IMR-90 (cell line): ENCODE measurements at regions not wholly inside any gene's neighbourhood (a gene's known extent, or its start where the extent isn't known, plus 50 kb on each side); places are given as distances from the start of the nearest gene placed in this dataset.
"Not testable (repeated sequence)": the region's sequence is repeated elsewhere in the genome, so short reads cannot be mapped to it uniquely, and the experiment has no call there.

Source experiments
- BHLHE40 ChIP-seq: fragments of 150-350 bp; IDR thresholded peaks from 2 replicates; pipeline ENCODE4 v1.6.1; 2016; ENCODE audit warnings: mild to moderate bottlenecking, low read depth, low read length
- CEBPB ChIP-seq: IDR thresholded peaks from 2 replicates; pipeline ENCODE4 v1.6.1; 2012; ENCODE audit warnings: low read depth, low read length, improper control_type of control experiment
- CTCF ChIP-seq: conservative IDR thresholded peaks from 2 replicates; pipeline ENCODE4 v1.5.1; 2012; ENCODE audit warnings: mild to moderate bottlenecking, low read depth, low read length, improper control_type of control experiment
- FOS ChIP-seq: fragments of 150-350 bp; IDR thresholded peaks from 2 replicates; pipeline ENCODE4 v1.6.1; 2016; ENCODE audit warnings: low read depth, low read length
- MAZ ChIP-seq: IDR thresholded peaks from 2 replicates; pipeline ENCODE4 v1.6.1; 2012; ENCODE audit warnings: low read depth, mild to moderate bottlenecking, low read length, improper control_type of control experiment, moderate library complexity, borderline replicate concordance
- MXI1 ChIP-seq: IDR thresholded peaks from 2 replicates; pipeline ENCODE4 v1.6.1; 2012; ENCODE audit warnings: low read depth, mild to moderate bottlenecking, low read length, moderate library complexity, borderline replicate concordance
- POLR2A ChIP-seq: IDR thresholded peaks from 2 replicates; pipeline ENCODE4 v1.6.1; 2012; ENCODE audit warnings: mild to moderate bottlenecking, low read depth, low read length
- RAD21 ChIP-seq: IDR thresholded peaks from 2 replicates; pipeline ENCODE4 v1.6.1; 2012; ENCODE audit warnings: low read length, improper control_type of control experiment
- RCOR1 ChIP-seq: IDR thresholded peaks from 2 replicates; pipeline ENCODE4 v1.6.1; 2012; ENCODE audit warnings: mild to moderate bottlenecking, low read length, improper control_type of control experiment; ENCODE audit not compliant: insufficient replicate concordance
- RFX5 ChIP-seq: IDR thresholded peaks from 2 replicates; pipeline ENCODE4 v1.8.0; 2012; ENCODE audit warnings: low read depth, mild to moderate bottlenecking, low read length, moderate library complexity
- SMC3 ChIP-seq: fragments of 150-350 bp; IDR thresholded peaks from 2 replicates; pipeline ENCODE4 v1.6.1; 2016; ENCODE audit warnings: low read depth, mild to moderate bottlenecking, antibody characterized with exemption, low read length, moderate library complexity
- USF2 ChIP-seq: fragments of 150-350 bp; IDR thresholded peaks from 2 replicates; pipeline ENCODE4 v1.6.1; 2017; ENCODE audit warnings: mild to moderate bottlenecking, antibody characterized with exemption, low read length, low read depth

- not testable (repeated sequence) for TF ChIP-seq POLR2A, FOS, CTCF, RAD21, RCOR1, SMC3, MXI1, USF2, MAZ, RFX5, CEBPB, BHLHE40
Observed at GRCh38 chr2:153403352-153403751, 75.2 kb downstream of the RPRM start.
